Panc1 (cell line): ENCODE measurements at regions not wholly inside any gene's neighbourhood (a gene's known extent, or its start where the extent isn't known, plus 50 kb on each side); places are given as distances from the start of the nearest gene placed in this dataset.

Experiments
- ATAC-seq: fragments of 200-7000 bp; cut with Tn5 transposase; 2 replicates; pipeline ENCODE4 v1.9.1; 2020; ENCODE audit warnings: mild to moderate bottlenecking, moderate library complexity
- BruUV-seq: library from RNA; stranded (reverse); fragments of 400-500 nt; replicated peaks from 2 replicates; lab custom pipeline; 2021; lab: Mats Ljungman, UMichigan
- CTCF ChIA-PET: fragments of 300-600 bp; sonication (Branson Sonifier 250); formaldehyde crosslinking; loops from one replicate; lab custom pipeline; 2022; ENCODE audit warnings: antibody characterized with exemption; lab: Charles Lee
- POLR2A ChIA-PET: fragments of 300-600 bp; sonication (Branson Sonifier 250); formaldehyde crosslinking; loops from one replicate; lab custom pipeline; 2022; ENCODE audit warnings: antibody characterized with exemption; lab: Charles Lee
- DNase-seq: peaks from one replicate; pipeline ENCODE4 v3.0.0-alpha.2; 2010; ENCODE audit warnings: low read depth, low spot score
- H3K27ac ChIP-seq: 2 replicates; pipeline ENCODE4 v1.5.1; 2011; ENCODE audit warnings: mild to moderate bottlenecking, low read length, inconsistent platforms
- H3K27me3 ChIP-seq: fragments of 200-500 bp; sonication (Bioruptor generic); 2 replicates; pipeline ENCODE4 v1.6.0; 2014; ENCODE audit warnings: low read length, inconsistent platforms; ENCODE audit not compliant: control insufficient read depth, insufficient read depth
- H3K36me3 ChIP-seq: fragments of 200-500 bp; sonication (Bioruptor generic); 2 replicates; pipeline ENCODE4 v1.5.1; 2014; ENCODE audit warnings: inconsistent platforms, mild to moderate bottlenecking, low read length, moderate library complexity; ENCODE audit not compliant: control insufficient read depth, insufficient read depth
- H3K4me1 ChIP-seq: 2 replicates; pipeline ENCODE4 v1.5.1; 2011; ENCODE audit warnings: inconsistent platforms, mild to moderate bottlenecking, low read length, moderate library complexity; ENCODE audit not compliant: control insufficient read depth, insufficient read depth
- H3K4me3 ChIP-seq, 2 experiments: 2 replicates each; pipeline ENCODE4 v1.5.1; 2011 to 2012; ENCODE audit warnings: low read depth in 2 of 2, low read length in 2 of 2, mild to moderate bottlenecking in 2 of 2, inconsistent platforms in 1 of 2, moderate library complexity in 1 of 2
- H3K9me3 ChIP-seq: fragments of 200-500 bp; sonication (Bioruptor generic); 2 replicates; pipeline ENCODE4 v1.5.1; 2014; ENCODE audit warnings: low read depth, mild to moderate bottlenecking, inconsistent platforms, low read length, moderate library complexity; ENCODE audit not compliant: control insufficient read depth, insufficient read depth
- CTCF ChIP-seq: fragments of 450-650 bp; IDR thresholded peaks from 2 replicates; pipeline ENCODE4 v1.5.1; 2017; ENCODE audit warnings: mild to moderate bottlenecking
- POLR2AphosphoS5 ChIP-seq: IDR thresholded peaks from 2 replicates; pipeline ENCODE4 v1.6.1; 2012; ENCODE audit warnings: mild to moderate bottlenecking, low read depth, low read length, moderate library complexity
- REST ChIP-seq, 2 experiments: IDR thresholded peaks; 2 replicates each; pipeline ENCODE4 v1.6.1; 2011 to 2012; ENCODE audit warnings: low read depth in 2 of 2, control low read depth in 1 of 2, low read length in 1 of 2, mild to moderate bottlenecking in 1 of 2, moderate library complexity in 1 of 2; ENCODE audit not compliant: insufficient read depth in 1 of 2
- SIN3A ChIP-seq: IDR thresholded peaks from 2 replicates; pipeline ENCODE4 v1.6.1; 2012; ENCODE audit warnings: low read depth, mild to moderate bottlenecking, low read length, moderate library complexity, borderline replicate concordance; ENCODE audit not compliant: insufficient read depth
- TCF7L2 ChIP-seq: IDR thresholded peaks from 2 replicates; pipeline ENCODE4 v1.6.1; 2011; ENCODE audit warnings: mild to moderate bottlenecking, low read depth, low read length, inconsistent platforms
- in situ Hi-C: cut with HindIII; loops from 2 replicates; pipeline ENCODE4 v1.10.0; 2016; ENCODE audit warnings: low sequenced_read_pairs, low pct_unique_long_range_greater_than_20kb
- intact Hi-C: fragments of 100-400 bp; cut with micrococcal nuclease; formaldehyde crosslinking; loops from one replicate; pipeline ENCODE4 v1.10.0; 2022; ENCODE audit not compliant: unreplicated experiment

GRCh38 chr1:14313731-14314431 lies 284.6 kb upstream of the KAZN start:
- H3K27ac ChIP-seq: no peak overlapping the region
- no peaks in the 10 kb centered on the region for H3K27me3 ChIP-seq
- no peaks in the 10 kb centered on the region for H3K4me1 ChIP-seq
- H3K4me3 ChIP-seq: no peak overlapping the region
- TF ChIP-seq SIN3A: no peak
- no peak for TF ChIP-seq CTCF
- TF ChIP-seq REST (IDR thresholded peaks at IDR 0.05; ENCODE audit: insufficient read depth in 1 of 2, low read depth in 2 of 2, low read length in 1 of 2): no peak
- TF ChIP-seq TCF7L2: no peak
- TF ChIP-seq POLR2AphosphoS5: no peak
- H3K9me3 ChIP-seq: peaks cover 4% of the 10 kb centered on the region; the same call in 1 of the 2 replicates
- DNase-seq (no peak), ATAC-seq (no peak)
- in situ Hi-C loops (no loop called here), intact Hi-C loops (no loop called here)
- CTCF ChIA-PET: no interaction called here
- H3K36me3 ChIP-seq: no peaks in the 10 kb centered on the region
- BruUV-seq: no TSS peak
- POLR2A ChIA-PET: no interaction called here

GRCh38 chr1:14318830-14319229 lies 279.7 kb upstream of the KAZN start:
- Histone ChIP-seq H3K4me1 (no peaks in the 10 kb centered on the region), H3K27me3 (no peaks in the 10 kb centered on the region), H3K36me3 (no peaks in the 10 kb centered on the region), H3K9me3 (peaks cover 4% of the 10 kb centered on the region; the same call in 1 of the 2 replicates), H3K4me3 (no peak overlapping the region), H3K27ac (no peak overlapping the region)
- CTCF ChIA-PET: no interaction called here
- DNase-seq: no peak
- no peak for TF ChIP-seq CTCF
- TF ChIP-seq POLR2AphosphoS5: no peak
- no peak for TF ChIP-seq SIN3A
- no peak for TF ChIP-seq TCF7L2
- no peak for TF ChIP-seq REST (IDR thresholded peaks at IDR 0.05; ENCODE audit: insufficient read depth in 1 of 2, low read depth in 2 of 2, low read length in 1 of 2)
- POLR2A ChIA-PET: no interaction called here
- in situ Hi-C loops: no loop called here
- BruUV-seq: no TSS peak
- intact Hi-C loops: no loop called here
- ATAC-seq: no peak
